CD4-positive, alpha-beta T cell treated with Interleukin-4 for 1 hour (primary cell): ENCODE measurements at regions not wholly inside any gene's neighbourhood (a gene's known extent, or its start where the extent isn't known, plus 50 kb on each side); places are given as distances from the start of the nearest gene placed in this dataset.
"Not testable (repeated sequence)": the region's sequence is repeated elsewhere in the genome, so short reads cannot be mapped to it uniquely, and the experiment has no call there.

ENCODE experiments used
- DNase-seq, 2 donors: peaks; one replicate each; pipeline ENCODE4 v3.0.0-alpha.2; 2020 to 2022

GRCh38 chr1:5684791-5685190 lies 307.4 kb downstream of the NPHP4 start:
- DNase-seq = no peak

DNA sequence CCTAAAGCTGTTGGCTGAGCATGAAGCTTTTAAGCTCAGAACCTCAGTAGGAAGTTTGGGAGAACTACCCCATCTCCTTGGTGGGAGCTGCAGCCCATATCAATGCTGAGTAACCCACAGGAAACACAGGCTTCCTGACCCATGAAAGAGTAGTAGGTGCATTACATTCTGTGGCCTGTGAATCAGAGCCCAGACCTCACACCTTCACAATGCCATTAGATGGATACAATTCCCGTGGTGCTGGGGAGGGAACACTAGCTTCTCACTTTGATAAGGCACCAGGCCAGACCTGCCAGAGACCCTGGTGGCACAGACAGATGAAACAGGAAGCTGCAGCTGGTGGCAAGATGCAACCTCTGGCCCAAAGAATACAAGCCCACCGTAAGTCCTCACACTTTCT lies 308.8 kb downstream of the NPHP4 start:
- no peak for DNase-seq

GRCh38 chr1:5682626-5683225 lies 309.5 kb downstream of the NPHP4 start:
- DNase-seq = no peak

DNA sequence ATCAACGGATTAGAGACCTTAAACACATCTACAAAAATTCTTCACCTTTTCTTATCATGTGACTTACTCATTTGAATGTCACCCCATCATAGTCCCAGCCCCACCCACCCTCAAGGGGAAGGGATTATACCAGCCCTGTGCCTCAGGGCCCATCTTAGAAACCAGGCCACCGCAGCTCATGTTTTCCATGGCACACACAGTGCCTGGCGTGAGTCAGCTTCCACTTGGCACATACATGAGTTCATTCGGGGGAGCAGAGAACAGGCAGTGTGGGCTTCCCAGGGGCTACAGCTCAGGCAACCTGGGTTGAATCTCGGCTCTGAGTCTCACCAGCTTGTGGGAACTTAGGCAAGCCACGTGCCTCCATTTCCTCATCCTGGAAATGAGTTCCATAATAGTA lies 310.6 kb downstream of the NPHP4 start:
- no peak for DNase-seq

DNA sequence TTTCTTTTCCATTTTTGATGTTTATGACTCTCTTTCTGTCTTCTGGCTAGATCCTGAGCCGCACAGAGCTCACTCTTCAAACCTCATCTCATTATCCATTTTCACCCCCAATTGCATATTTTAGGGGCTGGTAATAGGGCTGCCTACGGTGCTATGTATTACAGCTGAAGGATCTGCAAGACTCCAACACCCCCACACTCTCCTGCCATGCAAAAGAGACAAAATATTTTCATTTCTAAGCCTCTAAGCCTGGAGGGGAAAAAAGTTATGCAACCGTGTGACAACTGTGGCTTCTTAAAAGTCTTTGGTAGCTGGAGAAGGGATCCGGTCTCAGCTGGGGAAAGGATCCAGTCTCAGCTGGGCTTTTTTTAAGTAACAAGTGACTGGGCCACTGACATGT lies 311.6 kb downstream of the NPHP4 start:
- DNase-seq = no peak

GRCh38 chr1:5678759-5679158 lies 313.5 kb downstream of the NPHP4 start:
- no peak for DNase-seq

GRCh38 chr1:5672355-5672754 lies 319.9 kb downstream of the NPHP4 start:
- DNase-seq = not testable (repeated sequence)

GRCh38 chr1:5670590-5671350 lies 321.5 kb downstream of the NPHP4 start:
- no peak for DNase-seq

DNA sequence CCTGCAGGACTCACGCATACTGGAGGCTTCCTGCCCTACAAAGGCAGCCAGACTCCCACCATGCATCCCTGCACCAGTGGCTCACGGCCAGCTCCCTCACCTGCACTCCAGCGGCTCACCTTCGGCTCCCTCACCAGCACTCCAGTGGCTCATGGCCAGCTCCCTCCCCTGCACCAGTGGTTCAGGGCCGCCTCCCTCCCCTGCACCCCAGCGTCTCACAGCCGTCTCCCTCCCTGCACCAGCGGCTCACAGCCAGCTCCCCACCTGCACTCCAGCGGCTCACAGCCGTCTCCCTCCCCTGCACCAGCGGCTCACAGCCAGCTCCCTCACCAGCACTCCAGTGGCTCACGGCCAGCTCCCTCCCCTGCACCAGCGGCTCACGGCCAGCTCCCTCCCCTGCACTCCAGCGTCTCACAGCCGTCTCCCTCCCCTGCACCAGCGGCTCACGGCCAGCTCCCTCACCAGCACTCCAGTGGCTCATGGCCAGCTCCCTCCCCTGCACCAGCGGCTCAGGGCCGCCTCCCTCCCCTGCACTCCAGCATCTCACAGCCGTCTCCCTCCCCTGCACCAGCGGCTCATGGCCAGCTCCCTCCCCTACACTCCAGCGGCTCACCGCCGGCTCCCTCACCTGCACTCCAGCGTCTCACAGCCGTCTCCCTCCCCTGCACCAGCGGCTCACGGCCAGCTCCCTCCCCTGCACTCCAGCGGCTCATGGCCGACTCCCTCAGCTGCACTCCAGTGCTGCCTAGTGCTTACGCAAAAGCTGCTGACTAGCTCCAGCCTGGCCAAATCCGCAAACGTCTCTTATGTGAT lies 324.5 kb downstream of the NPHP4 start:
- DNase-seq = peak in 1 of 2 donors; percentile 14

DNA sequence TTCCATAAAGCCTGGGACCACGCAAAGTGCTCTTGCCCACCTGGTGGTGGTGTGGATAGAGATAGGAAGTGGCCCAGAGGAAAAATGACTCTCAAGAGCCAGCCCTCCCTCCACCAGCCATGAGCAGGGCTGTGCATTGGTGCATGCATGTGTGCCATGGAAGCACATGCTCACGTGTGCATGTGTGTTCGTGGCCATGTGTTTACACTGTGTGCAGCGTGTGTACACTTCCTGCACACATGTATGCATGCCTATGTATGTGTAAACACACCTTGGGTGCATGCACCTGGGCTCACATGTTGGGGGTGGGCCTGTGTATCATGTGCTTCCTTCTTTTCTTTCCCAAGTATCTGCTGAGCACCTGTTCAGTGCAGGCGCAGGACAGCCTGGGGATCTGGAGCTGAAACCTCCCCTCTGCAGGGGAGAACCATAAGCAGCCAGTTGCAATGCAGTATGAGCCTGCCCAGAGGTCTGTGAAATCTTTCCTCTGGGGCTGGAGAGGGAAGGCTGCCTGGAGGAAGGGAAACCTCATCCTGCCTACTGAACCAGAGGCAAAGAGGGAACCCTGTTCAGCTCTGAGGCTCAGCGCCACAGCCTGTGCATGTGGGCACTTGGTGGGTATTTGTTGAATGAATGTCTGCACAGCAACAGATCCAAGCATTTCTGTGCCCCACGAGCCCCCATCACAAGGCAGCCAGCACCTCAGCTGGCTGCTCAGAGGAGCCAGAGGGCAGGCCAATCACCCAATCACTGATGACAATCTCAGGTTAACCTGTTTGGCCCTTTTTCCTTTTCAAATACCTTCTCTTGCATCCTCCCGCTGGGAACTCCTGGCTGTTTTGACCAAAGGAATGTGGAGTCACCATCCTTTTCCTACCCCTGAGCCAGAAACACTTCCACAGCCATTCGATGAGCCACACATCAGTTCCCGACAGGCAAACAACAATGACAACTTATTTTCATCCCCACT lies 327.0 kb downstream of the NPHP4 start:
- DNase-seq = no peak

- no peak for DNase-seq
Measured at GRCh38 chr1:5664081-5664768, 328.0 kb downstream of the NPHP4 start.

DNA sequence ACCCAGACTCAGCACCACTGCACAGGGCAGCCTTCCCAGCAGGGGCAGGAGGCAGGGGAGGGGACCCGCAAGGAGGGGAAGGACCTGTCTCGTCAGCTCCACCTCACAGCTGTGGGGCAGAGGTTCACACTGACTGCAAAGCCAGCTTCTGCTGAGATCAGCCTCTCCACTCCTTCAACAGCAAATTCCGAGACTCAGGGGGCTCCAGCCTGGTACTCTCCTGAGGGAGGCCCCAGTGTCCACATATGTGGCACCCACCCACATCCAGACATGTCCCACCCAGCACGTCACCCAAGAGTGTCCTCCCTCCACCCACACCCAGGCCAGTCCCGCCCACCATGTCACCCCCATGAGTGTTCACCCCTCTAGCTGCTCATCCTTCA lies 329.5 kb downstream of the NPHP4 start:
- DNase-seq = no peak

GRCh38 chr1:5662086-5662743 lies 330.0 kb downstream of the NPHP4 start:
- no peak for DNase-seq

DNA sequence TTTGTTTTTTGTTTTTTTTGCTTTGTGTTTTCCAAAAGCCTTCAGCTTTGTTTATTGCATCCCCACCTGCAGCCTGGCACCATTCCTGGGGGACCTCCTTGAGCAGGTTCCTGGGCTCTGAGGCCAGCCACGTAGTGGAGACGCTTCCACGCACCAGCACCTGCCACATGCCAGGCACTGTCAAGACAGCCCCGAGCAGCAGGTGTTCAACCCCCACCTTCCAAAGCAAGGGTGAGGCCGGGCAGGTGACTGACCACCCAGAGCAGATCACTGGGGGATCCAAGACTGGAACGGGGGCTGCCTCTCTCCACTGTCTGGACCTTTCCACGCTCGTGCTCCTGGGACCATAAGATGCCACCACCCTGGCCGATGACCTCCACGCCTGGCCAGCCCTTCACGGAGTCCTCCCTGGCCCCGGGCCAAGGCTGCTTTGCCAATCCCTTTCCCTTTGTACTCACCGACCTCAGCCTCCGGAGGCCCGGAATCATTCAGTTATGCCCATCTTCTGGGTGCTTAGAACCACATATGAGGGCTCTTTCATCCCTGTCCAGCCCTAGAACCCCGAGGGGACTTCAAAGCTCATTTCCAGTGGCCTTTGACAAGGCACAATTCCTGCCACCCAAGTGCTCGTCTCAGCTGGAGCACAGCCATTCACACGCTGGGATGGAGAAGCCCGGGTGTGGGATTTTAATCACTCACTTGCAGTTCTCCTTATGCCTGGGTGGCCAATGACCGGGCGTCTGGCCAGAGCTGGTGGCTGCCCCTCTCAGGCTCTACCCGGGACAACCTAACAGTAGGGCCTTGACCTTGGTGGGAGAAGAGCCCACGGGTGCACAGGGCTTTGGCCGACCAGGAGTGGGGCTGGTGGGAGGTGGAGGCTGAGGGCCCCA lies 330.8 kb downstream of the NPHP4 start:
- no peak for DNase-seq

GRCh38 chr1:5660141-5660935 lies 331.9 kb downstream of the NPHP4 start:
- no peak for DNase-seq

- DNase-seq = no peak
Measured at GRCh38 chr1:5659606-5660005, 332.6 kb downstream of the NPHP4 start.

DNA sequence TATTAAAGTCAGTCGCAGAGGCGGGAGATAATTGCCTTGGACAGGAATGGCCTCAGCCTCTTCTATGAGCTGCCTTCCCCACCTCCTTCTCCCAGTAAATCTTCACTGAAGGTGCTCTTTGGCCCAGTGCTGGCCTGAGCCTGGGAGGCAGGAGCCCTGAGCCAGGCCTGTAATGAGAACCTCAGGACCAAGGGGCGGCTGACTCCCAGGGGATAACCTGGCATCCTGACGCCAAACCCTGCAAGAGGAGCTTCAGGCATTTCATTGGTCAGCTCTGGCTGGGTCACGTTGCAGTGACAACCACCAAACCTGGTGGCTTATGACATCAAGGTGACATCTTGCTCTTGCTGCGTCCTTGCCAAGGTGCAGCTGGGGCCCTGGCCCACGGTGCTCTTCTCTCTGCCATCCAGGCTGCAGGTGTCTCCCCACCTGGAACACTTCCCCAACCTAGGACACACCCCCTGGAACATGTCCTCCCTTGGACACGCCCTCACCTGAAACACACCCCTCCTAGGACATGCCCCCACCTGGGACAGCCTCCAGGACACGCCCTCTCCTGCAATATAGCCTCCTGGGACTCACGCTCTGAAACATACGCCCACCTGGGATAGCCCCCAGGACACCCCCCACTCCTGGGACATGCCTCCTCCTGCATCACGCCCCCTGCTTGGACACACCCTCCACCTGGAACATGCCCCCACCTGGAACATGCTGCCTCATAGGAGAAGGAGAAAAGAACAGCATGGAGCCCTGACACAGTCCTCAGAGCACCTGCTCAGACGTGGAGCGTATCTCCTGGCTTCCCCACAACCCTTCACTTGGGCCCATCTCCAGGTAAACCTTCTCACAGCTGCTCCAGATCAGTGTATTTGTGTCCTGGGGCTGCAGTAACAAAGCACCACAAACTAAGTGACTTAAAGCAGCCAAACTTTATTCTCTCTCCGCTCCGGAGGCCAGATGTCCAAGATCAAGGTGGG lies 333.6 kb downstream of the NPHP4 start:
- DNase-seq = no peak
